ENCODE measurements at regions not wholly inside any gene's neighbourhood (a gene's known extent, or its start where the extent isn't known, plus 50 kb on each side); places are given as distances from the start of the nearest gene placed in this dataset.

GRCh38 chr7:53744403-53744760, 708.9 kb downstream of the POM121L12 start:
- no peak for TF ChIP-seq CTCF (IDR thresholded peaks at IDR 0.05; ENCODE audit: low read length)
- TF ChIP-seq EZH2 (IDR thresholded peaks at IDR 0.05; ENCODE audit: borderline replicate concordance, low read length), result no peak
